ENCODE measurements at regions not wholly inside any gene's neighbourhood (a gene's known extent, or its start where the extent isn't known, plus 50 kb on each side); places are given as distances from the start of the nearest gene placed in this dataset.

DNA sequence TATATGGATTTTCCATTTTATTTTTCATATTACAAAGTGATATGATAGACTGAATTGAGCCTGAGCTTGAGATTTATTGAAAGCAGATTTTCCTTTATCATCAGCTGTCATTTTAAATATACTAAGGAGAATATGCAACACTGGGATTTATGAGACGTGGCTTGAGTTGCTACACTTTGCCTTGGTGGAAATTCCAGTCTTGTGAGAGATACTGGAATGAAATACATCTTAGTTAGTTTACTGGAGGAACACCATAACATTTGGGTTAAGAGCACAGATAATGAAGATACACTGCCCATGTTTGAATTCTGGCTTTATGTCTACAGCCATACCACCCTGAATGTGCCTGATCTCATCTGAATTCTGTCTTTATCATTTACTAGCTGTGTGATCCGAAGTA, 86.5 kb upstream of the IFNGR1 start:
- TF ChIP-seq FOXM1 (IDR thresholded peaks at IDR 0.05; ENCODE audit: borderline replicate concordance): no peak
- no peak for TF ChIP-seq SP1 (IDR thresholded peaks at IDR 0.05)
- TF ChIP-seq ARNT (IDR thresholded peaks at IDR 0.05): no peak
- TF ChIP-seq ELF4 (IDR thresholded peaks at IDR 0.05): no peak
- TF ChIP-seq BHLHE40 (IDR thresholded peaks at IDR 0.05; ENCODE audit: borderline replicate concordance): no peak
- TF ChIP-seq TARDBP (IDR thresholded peaks at IDR 0.05): no peak

Measured in HEK293T (cell line).